NCI-H2171 treated with DMSO at 0.1 percent for 48 hours (cell line): ENCODE measurements at regions not wholly inside any gene's neighbourhood (a gene's known extent, or its start where the extent isn't known, plus 50 kb on each side); places are given as distances from the start of the nearest gene placed in this dataset.
A peak's percentile ranks its signal among the peaks of the same experiment; 100 is the strongest.

Experiments
- DNase-seq: peaks from one replicate; lab custom pipeline; 2025; lab: John Stamatoyannopoulos, UW

DNA sequence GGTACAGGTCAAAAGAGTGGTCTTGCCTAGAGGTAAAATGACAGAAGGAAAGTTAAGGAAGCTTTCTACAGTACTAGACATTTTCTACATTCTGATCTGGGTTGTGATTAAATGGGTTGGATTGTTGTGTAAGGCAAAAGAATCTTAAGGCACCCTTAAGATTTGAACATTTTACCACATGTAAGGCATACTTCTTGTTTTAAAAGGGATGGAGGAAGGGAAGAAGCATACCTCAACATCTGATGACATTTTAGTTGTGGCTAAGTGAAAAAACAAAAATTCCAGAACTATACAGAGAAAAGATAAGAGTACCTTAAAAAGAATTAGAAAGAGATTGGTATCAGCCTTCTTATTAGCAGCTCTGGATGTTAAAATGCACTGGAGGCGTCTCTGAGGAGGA, 356.0 kb upstream of the CADM1 start:
- DNase-seq, result no peak

DNA sequence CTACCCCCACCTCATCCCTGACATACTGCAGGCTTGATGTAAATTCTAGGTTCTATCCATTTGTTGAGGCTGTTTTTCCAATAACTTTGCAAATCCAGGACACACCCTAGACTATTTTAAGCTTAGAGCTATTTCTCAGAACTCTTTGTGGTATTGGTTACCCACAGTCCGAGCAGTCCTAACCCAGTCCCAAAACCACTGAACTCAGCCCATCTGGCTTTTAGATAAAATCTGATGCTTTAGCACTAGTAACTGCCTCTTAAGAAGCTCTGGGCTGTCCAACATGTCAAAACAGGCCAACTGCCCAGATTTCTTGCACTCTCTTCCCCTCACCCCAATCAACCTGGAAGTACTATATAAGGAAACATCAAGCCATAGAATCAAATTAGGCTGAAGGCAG, 344.4 kb upstream of the CADM1 start:
- DNase-seq, result peak; percentile 53

- no peak for DNase-seq
Measured at GRCh38 chr11:115848080-115848479, 343.9 kb upstream of the CADM1 start.

DNA sequence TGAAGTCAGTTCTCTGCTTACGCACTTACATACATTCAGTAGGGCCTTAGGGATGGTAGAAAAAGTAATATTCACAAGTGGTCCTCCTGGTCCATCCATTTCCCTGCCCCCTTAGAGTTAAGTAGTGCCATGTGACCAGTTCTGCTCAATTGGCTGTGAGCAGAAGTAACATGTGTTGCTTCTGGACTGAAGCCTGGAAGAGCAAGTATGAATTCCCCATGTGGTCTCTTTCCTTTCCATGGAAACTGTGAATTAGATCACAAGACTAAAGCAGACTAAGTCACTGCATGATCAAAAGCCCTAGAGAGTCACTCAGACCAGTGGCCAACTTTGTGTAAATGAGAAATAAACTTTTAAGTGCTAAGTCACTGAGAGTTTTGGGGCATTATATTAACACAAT, 341.7 kb upstream of the CADM1 start:
- DNase-seq, result no peak

- DNase-seq, result no peak
Measured at GRCh38 chr11:115843685-115844084, 339.5 kb upstream of the CADM1 start.

DNA sequence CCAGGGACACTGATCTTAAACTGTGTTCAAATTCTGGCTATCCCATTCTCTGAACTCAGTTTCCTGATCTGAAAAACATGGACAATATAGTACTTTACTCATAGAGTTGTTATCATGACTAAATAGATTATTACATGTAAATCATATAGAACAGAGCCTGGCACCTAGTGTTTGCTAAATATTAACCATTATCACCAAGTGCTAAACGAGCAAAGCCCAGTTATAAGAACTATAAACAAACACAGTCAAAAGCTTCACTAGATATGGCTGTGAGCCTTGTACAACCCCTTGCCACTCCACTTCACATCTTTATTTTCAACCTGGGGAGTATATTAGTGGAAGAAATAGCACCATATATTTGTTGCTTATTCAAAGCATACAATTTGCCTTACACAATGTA, 338.9 kb upstream of the CADM1 start:
- DNase-seq, result no peak

DNA sequence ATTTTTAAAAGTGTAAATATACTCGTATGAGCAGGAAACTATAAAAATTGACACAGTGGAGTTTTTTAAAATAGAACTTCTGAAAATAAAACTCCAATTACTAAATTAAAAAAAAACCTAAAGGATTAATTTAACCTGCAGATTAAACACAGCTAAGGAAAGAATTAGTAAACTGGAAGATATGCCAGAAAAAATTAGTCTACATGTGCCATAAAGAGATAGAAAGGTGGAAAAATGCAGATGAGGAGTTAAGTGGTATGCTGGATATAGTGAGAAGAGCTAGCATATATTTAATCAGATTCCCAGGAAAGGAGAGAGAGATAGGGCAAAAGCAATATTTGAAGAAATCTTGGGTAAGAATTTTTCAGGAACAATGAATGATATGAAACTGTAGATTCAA, 315.8 kb upstream of the CADM1 start:
- no peak for DNase-seq

DNA sequence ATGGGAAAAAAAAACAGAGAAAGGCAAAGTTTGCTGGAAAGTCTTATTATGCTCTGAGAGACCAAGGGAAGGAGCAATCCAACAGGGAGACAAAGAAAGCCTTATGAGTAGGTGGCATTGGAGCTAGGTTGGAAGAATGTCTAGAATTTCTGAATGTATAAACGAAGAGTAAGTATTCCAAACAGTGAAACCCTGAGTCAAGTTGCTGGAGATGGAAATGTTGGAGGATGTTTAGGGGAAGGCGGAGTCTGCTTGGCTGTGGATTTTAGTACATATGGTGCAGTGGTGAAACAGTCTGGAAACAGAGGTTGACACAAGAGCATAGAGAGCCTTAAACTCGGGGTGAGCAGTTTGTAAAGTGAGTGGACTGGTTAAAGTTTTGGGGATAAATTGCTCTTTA, 314.8 kb upstream of the CADM1 start:
- no peak for DNase-seq

DNA sequence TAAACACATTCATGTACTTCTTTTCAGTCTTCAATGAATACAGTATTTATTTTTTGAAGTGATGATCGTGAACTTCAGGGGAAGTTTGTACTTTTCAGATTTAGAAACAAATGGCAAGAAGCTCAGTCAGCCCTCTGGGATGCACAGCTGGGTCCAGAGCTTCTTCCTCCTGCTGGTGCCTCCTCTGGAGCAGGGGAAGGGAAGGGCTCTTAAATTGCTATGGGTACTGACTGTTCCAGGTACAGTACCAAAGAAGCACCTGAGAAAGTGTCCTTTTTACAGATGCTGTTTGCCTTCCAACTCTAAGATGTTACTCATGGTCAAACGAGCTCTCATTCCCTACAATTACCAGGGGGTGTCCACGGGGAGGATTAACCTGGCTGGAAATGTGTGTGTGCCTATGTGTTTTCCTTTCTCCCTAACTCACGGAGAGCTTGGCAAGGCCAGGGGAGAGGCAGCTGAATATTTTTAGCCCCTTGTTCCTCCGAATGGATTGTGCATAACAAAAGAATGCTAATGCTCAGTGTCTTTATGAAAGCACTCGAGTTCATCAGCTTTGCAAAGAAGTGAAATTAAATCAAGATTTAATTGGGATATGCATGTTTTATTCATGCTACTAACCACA, 313.7 kb upstream of the CADM1 start:
- DNase-seq, result no peak

DNA sequence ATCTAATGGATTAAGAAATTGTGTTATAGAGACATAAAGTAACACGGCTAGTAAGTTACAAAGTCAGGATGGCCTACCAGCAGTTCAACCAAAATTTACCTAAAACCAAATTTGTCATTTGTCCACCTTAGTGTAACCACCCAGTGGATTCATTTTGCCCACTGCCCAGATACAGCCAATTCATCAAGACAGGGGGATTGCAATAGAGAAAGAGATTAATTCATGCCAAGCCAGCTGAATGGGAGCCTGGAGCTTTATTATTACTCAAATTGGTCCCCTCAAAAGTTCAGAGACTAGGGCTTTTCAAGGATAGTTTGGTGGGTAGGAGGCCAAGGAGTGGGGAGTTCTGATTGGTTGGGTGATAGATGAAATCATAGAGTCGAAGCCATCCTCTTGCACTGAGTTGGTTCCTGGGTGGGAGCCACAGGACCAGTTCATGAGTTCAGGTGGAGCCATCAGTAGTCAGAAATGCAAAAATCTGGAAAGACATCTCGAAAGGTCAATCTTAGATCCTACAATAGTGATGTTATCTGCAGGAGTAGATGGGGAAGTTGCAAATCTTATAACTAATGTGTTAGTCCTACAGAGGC, 304.2 kb upstream of the CADM1 start:
- DNase-seq, result no peak

- peak; percentile 50 for DNase-seq
Measured at GRCh38 chr11:115806056-115806455, 301.8 kb upstream of the CADM1 start.

- no peak for DNase-seq
Measured at GRCh38 chr11:115803073-115803740, 299.0 kb upstream of the CADM1 start.

GRCh38 chr11:115802641-115803040, 298.4 kb upstream of the CADM1 start:
- DNase-seq, result peak; percentile 31

- DNase-seq, result no peak
Measured at GRCh38 chr11:115792903-115793302, 288.7 kb upstream of the CADM1 start.

GRCh38 chr11:115787302-115787701, 283.1 kb upstream of the CADM1 start:
- DNase-seq, result no peak

GRCh38 chr11:115784796-115785521, 280.7 kb upstream of the CADM1 start:
- DNase-seq, result no peak

- no peak for DNase-seq
Measured at GRCh38 chr11:115780646-115781362, 276.6 kb upstream of the CADM1 start.

DNA sequence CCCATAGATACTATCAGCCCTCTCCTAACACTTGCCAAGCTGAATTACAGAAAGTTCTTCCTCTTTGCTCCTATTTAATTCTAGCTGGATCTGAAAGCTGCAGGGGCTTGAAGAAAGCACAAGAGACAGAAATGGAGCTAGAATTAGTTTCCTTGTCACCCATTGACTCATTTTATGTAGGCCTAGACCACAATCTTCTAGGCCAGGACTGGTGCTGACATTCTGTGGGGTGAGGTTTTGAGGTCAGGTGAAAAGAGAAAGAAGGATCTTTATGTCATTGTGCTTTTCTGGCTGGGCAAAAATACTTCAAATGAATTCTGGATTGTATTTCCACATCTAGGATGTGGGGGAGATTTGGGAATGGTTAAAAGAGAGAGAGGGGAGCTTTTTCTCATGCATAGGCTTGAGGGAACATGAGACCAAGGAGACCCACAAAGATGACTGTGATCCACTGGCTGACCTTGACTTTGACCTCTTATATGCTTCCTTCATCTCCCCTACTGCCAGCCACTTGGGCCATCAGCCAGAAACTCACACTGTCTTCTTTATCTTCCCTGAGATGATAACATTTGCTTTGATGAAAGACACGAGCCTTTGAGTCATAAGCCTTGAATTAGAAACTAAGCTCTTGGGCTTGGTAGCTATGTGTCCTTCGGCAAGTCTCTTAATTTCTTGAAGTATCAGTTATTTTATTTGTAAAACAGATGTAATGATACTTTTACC, 274.9 kb upstream of the CADM1 start:
- no peak for DNase-seq

- no peak for DNase-seq
Measured at GRCh38 chr11:115776916-115777315, 272.7 kb upstream of the CADM1 start.

DNA sequence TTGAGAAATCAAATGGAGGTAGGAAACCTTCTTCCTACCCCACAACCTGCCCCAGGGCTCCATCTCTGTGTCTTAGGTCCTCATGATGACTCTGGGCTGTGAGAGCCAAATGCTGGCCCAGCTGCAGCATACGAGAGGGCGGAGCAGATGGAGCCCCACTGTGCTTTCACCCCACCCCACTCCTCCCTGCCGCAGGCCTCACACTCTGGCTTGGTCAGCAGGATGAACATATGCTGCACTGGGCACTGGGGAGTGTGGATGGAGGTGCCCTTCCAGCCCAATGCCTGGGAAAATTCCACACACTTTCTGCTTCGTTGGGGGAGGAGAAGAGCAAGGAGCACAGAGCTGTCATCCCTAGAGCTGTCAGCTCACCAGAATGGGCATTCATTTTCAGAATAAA, 271.6 kb upstream of the CADM1 start:
- DNase-seq, result no peak

DNA sequence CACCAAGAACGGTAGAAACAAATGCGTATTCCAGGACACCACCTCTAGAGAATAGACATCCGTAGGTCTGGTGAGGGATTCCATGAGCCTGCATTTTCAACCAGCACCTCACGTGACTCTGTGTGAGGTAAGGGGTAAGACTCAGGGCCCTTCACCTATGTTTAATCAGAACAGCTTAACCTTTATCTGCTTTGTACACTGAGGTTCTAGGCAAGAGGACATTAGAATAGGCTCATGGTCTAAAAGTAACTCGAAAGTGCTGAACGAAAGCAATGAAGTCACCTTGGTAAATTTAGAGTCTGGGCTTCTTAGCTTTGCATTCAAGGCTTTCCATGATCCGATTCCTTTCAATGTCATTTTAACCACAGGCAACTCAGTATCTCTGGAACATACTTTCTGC, 270.5 kb upstream of the CADM1 start:
- DNase-seq, result no peak

GRCh38 chr11:115769891-115770290, 265.7 kb upstream of the CADM1 start:
- DNase-seq, result peak; percentile 13
